Sigmoid colon (tissue), 6 donors: ENCODE measurements at regions not wholly inside any gene's neighbourhood (a gene's known extent, or its start where the extent isn't known, plus 50 kb on each side); places are given as distances from the start of the nearest gene placed in this dataset.

Experiments used
- DNase-seq: peaks from one replicate; pipeline ENCODE4 v3.0.0-alpha.2; 2019
- H3K27ac ChIP-seq, 4 donors: fragments of 200-600 bp; sonication (generic); one replicate each; pipeline ENCODE4 v1.5.1; 2016 to 2019; ENCODE audit warnings: mild to moderate bottlenecking in 1 of 4
- H3K27me3 ChIP-seq, 3 donors: fragments of 200-600 bp; sonication (generic); one replicate each; pipeline ENCODE4 v1.5.1; 2019; ENCODE audit warnings: mild to moderate bottlenecking in 1 of 3
- H3K36me3 ChIP-seq, 4 donors: fragments of 200-600 bp; sonication (generic); one replicate each; pipeline ENCODE4 v1.5.1; 2016 to 2019
- H3K4me1 ChIP-seq, 4 donors: fragments of 200-600 bp; sonication (generic); one replicate each; pipeline ENCODE4 v1.5.1; 2017 to 2019
- H3K4me3 ChIP-seq, 4 donors: fragments of 200-600 bp; sonication (generic); one replicate each; pipeline ENCODE4 v1.5.1; 2017 to 2019; ENCODE audit warnings: mild to moderate bottlenecking in 2 of 4, moderate library complexity in 1 of 4
- H3K9me3 ChIP-seq, 4 donors: fragments of 200-600 bp in 3 of 4; sonication (generic) in 3 of 4; one replicate each; pipeline versions ENCODE4 v1.5.1 to v1.6.1; 2013 to 2019
- EP300 ChIP-seq, 4 donors: sonication (generic); formaldehyde crosslinking; IDR thresholded peaks; one replicate each; pipeline ENCODE4 v1.6.1; 2017; ENCODE audit warnings: antibody characterized with exemption in 4 of 4
- POLR2A ChIP-seq, 2 donors: fragments of 450-650 bp; IDR thresholded peaks; one replicate each; pipeline ENCODE4 v1.6.1; 2016; ENCODE audit warnings: antibody characterized with exemption in 2 of 2, mild to moderate bottlenecking in 2 of 2, moderate library complexity in 2 of 2
- POLR2AphosphoS5 ChIP-seq, 4 donors: sonication (generic); formaldehyde crosslinking; IDR thresholded peaks; one replicate each; pipeline ENCODE4 v1.6.1; 2017; ENCODE audit warnings: antibody characterized with exemption in 4 of 4
- WGBS, 2 donors: extraction: QIAGEN DNeasy Blood & Tissue Kit; methylation state at CpG; one replicate each; pipeline ENCODE4 v1.1.7; 2013; 5-methylcytosine and 5-hydroxymethylcytosine counted together
- intact Hi-C: fragments of 100-400 bp; cut with DNase I; formaldehyde crosslinking; loops from one replicate; pipeline ENCODE4 v1.15.1; 2023
- TF ChIP-seq, protein P1 (sequence below), 4 experiments: fragments of 450-650 bp in 3 of 4; fragments of 200-600 bp in 1 of 4; IDR thresholded peaks; one replicate each; pipeline ENCODE4 v1.5.1; 2016 to 2019; ENCODE audit warnings: antibody characterized with exemption in 4 of 4, mild to moderate bottlenecking in 3 of 4, moderate library complexity in 2 of 4
- donor health status: healthy with polysubstance abuse.
- donor health status: healthy.

DNA sequence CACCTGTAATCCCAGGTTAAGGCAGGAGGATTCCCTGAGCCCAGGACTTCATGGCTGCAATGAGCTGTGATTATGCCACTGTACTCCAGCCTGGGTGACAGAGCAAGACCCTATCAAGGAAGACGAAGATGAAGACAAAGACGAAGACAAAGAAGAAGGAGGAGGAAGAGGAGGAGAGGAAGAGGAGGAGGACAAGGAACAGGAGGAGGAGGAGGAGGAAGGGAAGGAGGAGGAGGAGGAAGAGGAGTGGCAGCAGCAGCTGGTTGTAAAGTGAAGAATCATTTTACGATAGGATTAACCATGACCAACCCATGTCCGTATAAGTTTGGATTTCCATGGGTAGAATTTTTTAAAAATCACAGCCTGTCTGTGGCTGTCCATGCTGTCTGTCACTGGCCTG is 316.8 kb upstream of the TNRC6C start:
- H3K4me1 ChIP-seq = no peaks in the 10 kb centered on the region
- H3K27ac ChIP-seq = no peak overlapping the region
- peaks cover 0 to 5% (median 0%) of the 10 kb centered on the region in 3 donors for H3K27me3 ChIP-seq
- 43 to 80% methylated on average over 4 of the region's 4 CpGs for WGBS, 2 donors
- intact Hi-C loops = no loop called here
- no peak for DNase-seq
- H3K36me3 ChIP-seq = no peaks in the 10 kb centered on the region
- no peak overlapping the region for H3K4me3 ChIP-seq
- TF ChIP-seq POLR2AphosphoS5 (IDR thresholded peaks at IDR 0.05) = no peak
- TF ChIP-seq, protein P1, sequence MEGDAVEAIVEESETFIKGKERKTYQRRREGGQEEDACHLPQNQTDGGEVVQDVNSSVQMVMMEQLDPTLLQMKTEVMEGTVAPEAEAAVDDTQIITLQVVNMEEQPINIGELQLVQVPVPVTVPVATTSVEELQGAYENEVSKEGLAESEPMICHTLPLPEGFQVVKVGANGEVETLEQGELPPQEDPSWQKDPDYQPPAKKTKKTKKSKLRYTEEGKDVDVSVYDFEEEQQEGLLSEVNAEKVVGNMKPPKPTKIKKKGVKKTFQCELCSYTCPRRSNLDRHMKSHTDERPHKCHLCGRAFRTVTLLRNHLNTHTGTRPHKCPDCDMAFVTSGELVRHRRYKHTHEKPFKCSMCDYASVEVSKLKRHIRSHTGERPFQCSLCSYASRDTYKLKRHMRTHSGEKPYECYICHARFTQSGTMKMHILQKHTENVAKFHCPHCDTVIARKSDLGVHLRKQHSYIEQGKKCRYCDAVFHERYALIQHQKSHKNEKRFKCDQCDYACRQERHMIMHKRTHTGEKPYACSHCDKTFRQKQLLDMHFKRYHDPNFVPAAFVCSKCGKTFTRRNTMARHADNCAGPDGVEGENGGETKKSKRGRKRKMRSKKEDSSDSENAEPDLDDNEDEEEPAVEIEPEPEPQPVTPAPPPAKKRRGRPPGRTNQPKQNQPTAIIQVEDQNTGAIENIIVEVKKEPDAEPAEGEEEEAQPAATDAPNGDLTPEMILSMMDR (IDR thresholded peaks at IDR 0.05) = no peak
- TF ChIP-seq POLR2A (IDR thresholded peaks at IDR 0.05) = no peak
- TF ChIP-seq EP300 (IDR thresholded peaks at IDR 0.05) = no peak
- H3K9me3 ChIP-seq = no peaks in the 10 kb centered on the region

GRCh38 chr17:77644181-77645071 is 314.1 kb upstream of the TNRC6C start:
- H3K4me1 ChIP-seq = no peaks in the 10 kb centered on the region
- H3K27ac ChIP-seq = no peak overlapping the region
- no peak for DNase-seq
- H3K9me3 ChIP-seq = no peaks in the 10 kb centered on the region
- H3K27me3 ChIP-seq = no peaks in the 10 kb centered on the region
- intact Hi-C loops = no loop called here
- 61 to 80% methylated on average over 15 of the region's 15 CpGs for WGBS, 2 donors
- no peak overlapping the region for H3K4me3 ChIP-seq
- TF ChIP-seq POLR2A (IDR thresholded peaks at IDR 0.05) (no peak), EP300 (IDR thresholded peaks at IDR 0.05) (no peak), POLR2AphosphoS5 (IDR thresholded peaks at IDR 0.05) (no peak)
- TF ChIP-seq, protein P1 (IDR thresholded peaks at IDR 0.05) = no peak
- H3K36me3 ChIP-seq = no peaks in the 10 kb centered on the region

DNA sequence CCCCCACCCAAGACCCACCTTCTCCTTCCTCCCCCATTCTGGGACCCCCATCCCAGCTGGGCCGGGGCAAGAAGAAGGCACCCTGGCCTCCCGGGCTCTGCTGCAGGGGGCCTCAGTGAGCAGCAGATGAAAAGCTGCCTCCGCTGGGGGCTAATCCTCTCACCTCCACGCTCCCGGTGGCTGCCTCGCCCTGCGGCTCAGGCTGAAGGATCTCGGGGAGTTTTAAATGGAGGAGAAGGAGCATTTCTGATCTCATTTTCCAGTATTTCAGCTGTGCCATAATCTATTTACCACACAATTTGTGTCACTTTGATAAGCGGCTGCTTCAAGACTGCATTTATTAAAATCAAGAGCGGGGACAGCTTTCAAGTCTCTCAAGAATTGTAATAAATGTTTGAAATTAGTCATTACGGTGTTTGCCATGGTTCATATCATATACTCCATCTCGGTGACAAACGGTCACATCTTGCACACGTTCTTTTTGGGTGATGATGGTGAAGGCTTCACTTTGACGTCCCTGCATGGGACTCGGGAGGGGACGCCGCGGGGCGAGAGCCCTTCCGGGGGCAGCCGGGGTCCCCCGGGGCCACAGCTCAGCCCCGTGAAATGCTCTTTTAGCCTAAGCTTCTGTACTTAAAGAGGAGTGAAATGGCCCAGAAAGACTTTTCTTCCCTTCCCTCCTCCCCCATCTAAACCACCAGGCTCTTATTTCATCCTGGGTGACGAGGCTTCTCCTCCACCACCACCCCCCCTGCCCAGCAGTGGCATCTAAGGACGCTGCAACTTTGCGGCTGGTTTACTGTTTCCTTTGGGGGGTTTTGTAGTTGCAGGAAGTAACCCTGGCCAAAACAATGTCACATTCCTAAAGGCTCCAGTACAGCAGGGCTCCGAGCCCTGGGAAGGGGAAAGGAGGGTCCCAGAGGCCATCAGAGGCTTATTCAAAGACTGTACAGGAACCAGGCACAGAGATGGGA is 313.1 kb upstream of the TNRC6C start:
- Histone ChIP-seq H3K27ac (no peak overlapping the region), H3K4me3 (no peak overlapping the region), H3K27me3 (no peaks in the 10 kb centered on the region), H3K36me3 (no peaks in the 10 kb centered on the region), H3K9me3 (no peaks in the 10 kb centered on the region), H3K4me1 (no peaks in the 10 kb centered on the region)
- no peak for DNase-seq
- WGBS, 2 donors = 49 to 52% methylated on average over 28 of the region's 28 CpGs
- intact Hi-C loops = no loop called here
- TF ChIP-seq, protein P1 (IDR thresholded peaks at IDR 0.05) = no peak
- TF ChIP-seq POLR2A (IDR thresholded peaks at IDR 0.05) (no peak), POLR2AphosphoS5 (IDR thresholded peaks at IDR 0.05) (no peak), EP300 (IDR thresholded peaks at IDR 0.05) (no peak)

- WGBS, 2 donors = 76 to 82% methylated on average over 11 of the region's 11 CpGs
- DNase-seq = no peak
- TF ChIP-seq, protein P1 (IDR thresholded peaks at IDR 0.05) = no peak
- TF ChIP-seq EP300 (IDR thresholded peaks at IDR 0.05) = no peak
- TF ChIP-seq POLR2A (IDR thresholded peaks at IDR 0.05) = no peak
- TF ChIP-seq POLR2AphosphoS5 (IDR thresholded peaks at IDR 0.05) = no peak
- H3K9me3 ChIP-seq = no peaks in the 10 kb centered on the region
- H3K4me3 ChIP-seq = no peak overlapping the region
- no peaks in the 10 kb centered on the region for H3K4me1 ChIP-seq
- H3K27me3 ChIP-seq = no peaks in the 10 kb centered on the region
- H3K36me3 ChIP-seq = no peaks in the 10 kb centered on the region
- no peak overlapping the region for H3K27ac ChIP-seq
- intact Hi-C loops = no loop called here
These were observed 312.5 kb upstream of the TNRC6C start for GRCh38 chr17:77646046-77646430.
